Stimulated activated naive CD4-positive, alpha-beta T cell (primary cell): ENCODE measurements at regions not wholly inside any gene's neighbourhood (a gene's known extent, or its start where the extent isn't known, plus 50 kb on each side); places are given as distances from the start of the nearest gene placed in this dataset.

ENCODE experiments used
- DNase-seq, 6 experiments: peaks; one replicate each; lab custom pipeline; 2025; lab: John Stamatoyannopoulos, UW

GRCh38 chr2:18001671-18002070, 123.2 kb downstream of the KCNS3 start:
- DNase-seq, result no peak

GRCh38 chr2:17996978-17997377, 118.5 kb downstream of the KCNS3 start:
- no peak for DNase-seq

- DNase-seq, result no peak
Measured at GRCh38 chr2:17995593-17995992, 117.1 kb downstream of the KCNS3 start.
